ENCODE measurements at regions not wholly inside any gene's neighbourhood (a gene's known extent, or its start where the extent isn't known, plus 50 kb on each side); places are given as distances from the start of the nearest gene placed in this dataset.

DNA sequence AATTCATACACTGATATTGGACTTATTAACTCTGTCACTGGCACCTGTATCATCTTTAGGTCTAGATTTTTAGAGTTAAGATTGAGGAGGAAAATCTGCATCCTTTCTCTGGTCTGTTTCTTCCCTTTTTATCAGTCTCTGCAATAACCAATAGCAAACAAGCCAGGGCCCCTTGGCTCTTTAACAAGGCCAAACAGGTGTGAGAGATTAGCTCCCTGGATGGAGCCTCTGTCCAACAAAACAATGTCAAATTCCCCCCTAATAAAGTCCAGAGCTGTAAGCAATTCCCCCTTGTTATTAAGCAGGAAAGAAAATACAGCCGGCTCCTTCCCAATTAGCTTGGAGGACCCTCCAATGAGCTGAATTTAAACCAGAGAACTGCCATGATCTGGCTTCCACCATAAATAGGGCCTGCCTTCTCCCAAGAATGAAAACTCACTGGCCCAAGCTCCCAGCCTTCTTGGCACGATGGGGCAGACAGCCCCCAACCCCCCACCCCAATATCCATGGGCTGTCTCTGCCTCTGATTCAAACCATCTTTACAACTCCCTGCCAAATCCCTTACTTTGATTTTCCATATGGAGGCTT is 56.1 kb upstream of the SOX9 start:
- DNase-seq (ENCODE audit: low spot score) = no peak
- Histone ChIP-seq H3K27ac (ENCODE audit: low read depth in 1 of 2, low read length in 2 of 2) (no peak overlapping the region), H3K9me3 (ENCODE audit: control insufficient read depth in 4 of 4, low read length in 3 of 4) (no peaks in the 10 kb centered on the region), H3K4me1 (ENCODE audit: control insufficient read depth in 4 of 4, insufficient read depth in 4 of 4, low read length in 3 of 4) (no peaks in the 10 kb centered on the region), H3K4me3 (ENCODE audit: low read depth in 1 of 3, low read length in 3 of 3) (no peak overlapping the region), H3K27me3 (ENCODE audit: control insufficient read depth in 4 of 4, insufficient read depth in 4 of 4, low read length in 3 of 4) (no peaks in the 10 kb centered on the region), H3K9ac (ENCODE audit: low read depth in 1 of 2, low read length in 2 of 2) (no peak overlapping the region), H3K36me3 (ENCODE audit: control insufficient read depth in 4 of 4, insufficient read depth in 3 of 4, low read depth in 1 of 4, low read length in 3 of 4) (no peaks in the 10 kb centered on the region)
- no peak for TF ChIP-seq REST (IDR thresholded peaks at IDR 0.05)
- no peak for TF ChIP-seq YY1 (IDR thresholded peaks at IDR 0.05)
- no peak for TF ChIP-seq CTCF (IDR thresholded peaks at IDR 0.05; ENCODE audit: low read depth, low read length, missing input control)
- TF ChIP-seq, protein P1, sequence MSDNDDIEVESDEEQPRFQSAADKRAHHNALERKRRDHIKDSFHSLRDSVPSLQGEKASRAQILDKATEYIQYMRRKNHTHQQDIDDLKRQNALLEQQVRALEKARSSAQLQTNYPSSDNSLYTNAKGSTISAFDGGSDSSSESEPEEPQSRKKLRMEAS (IDR thresholded peaks at IDR 0.05) = no peak
- TF ChIP-seq HNF4A (conservative IDR thresholded peaks at IDR 0.05) = no peak
- TF ChIP-seq GABPA (IDR thresholded peaks at IDR 0.05 in 1 of 2, conservative IDR thresholded peaks at IDR 0.05 in 1 of 2) = no peak
- no peak for TF ChIP-seq JUND (IDR thresholded peaks at IDR 0.05)
- TF ChIP-seq HNF4G (IDR thresholded peaks at IDR 0.05) = no peak
- no peak for TF ChIP-seq RAD21 (IDR thresholded peaks at IDR 0.05)
- TF ChIP-seq EGR1 (IDR thresholded peaks at IDR 0.05; ENCODE audit: low read depth in 2 of 2) = no peak
- no peak for TF ChIP-seq TAF1 (conservative IDR thresholded peaks at IDR 0.05)
- TF ChIP-seq SP1 (IDR thresholded peaks at IDR 0.05) = no peak
- TF ChIP-seq ZBTB33 (IDR thresholded peaks at IDR 0.05) = no peak
- no peak for TF ChIP-seq FOXA2 (IDR thresholded peaks at IDR 0.05)
- TF ChIP-seq, protein P2, sequence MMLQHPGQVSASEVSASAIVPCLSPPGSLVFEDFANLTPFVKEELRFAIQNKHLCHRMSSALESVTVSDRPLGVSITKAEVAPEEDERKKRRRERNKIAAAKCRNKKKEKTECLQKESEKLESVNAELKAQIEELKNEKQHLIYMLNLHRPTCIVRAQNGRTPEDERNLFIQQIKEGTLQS (IDR thresholded peaks at IDR 0.05) = no peak
- TF ChIP-seq FOXA1 (IDR thresholded peaks at IDR 0.05) = no peak
- no peak for TF ChIP-seq NR2F2 (IDR thresholded peaks at IDR 0.05)
- no peak for TF ChIP-seq RXRA (IDR thresholded peaks at IDR 0.05)
- WGBS = 81% methylated on average over 2 of the region's 2 CpGs

All from liver (tissue), 8 donors.